Fibroblast of mammary gland (primary cell): ENCODE measurements at regions not wholly inside any gene's neighbourhood (a gene's known extent, or its start where the extent isn't known, plus 50 kb on each side); places are given as distances from the start of the nearest gene placed in this dataset.

ENCODE experiments used
- DNase-seq: peaks from one replicate; pipeline ENCODE4 v3.0.0-alpha.2; 2010; ENCODE audit warnings: low read depth
- H3K4me3 ChIP-seq: 2 replicates; pipeline ENCODE4 v1.5.1; 2011; ENCODE audit warnings: low read depth, mild to moderate bottlenecking, low read length, moderate library complexity; ENCODE audit not compliant: control insufficient read depth
- CTCF ChIP-seq: conservative IDR thresholded peaks from 2 replicates; pipeline ENCODE4 v1.5.1; 2011; ENCODE audit warnings: low read depth, low read length, inconsistent platforms; ENCODE audit not compliant: control insufficient read depth, insufficient read depth

- no peak for DNase-seq
- no peak overlapping the region for H3K4me3 ChIP-seq
- TF ChIP-seq CTCF = no peak
These were observed 65.8 kb upstream of the HS6ST1 start for GRCh38 chr2:128384446-128384845.

GRCh38 chr2:128384956-128385355, 66.3 kb upstream of the HS6ST1 start:
- no peak for DNase-seq
- no peak overlapping the region for H3K4me3 ChIP-seq
- TF ChIP-seq CTCF = no peak

- TF ChIP-seq CTCF = no peak
- no peak for DNase-seq
- H3K4me3 ChIP-seq = no peak overlapping the region
These were observed 66.7 kb upstream of the HS6ST1 start for GRCh38 chr2:128385365-128385764.

- no peak overlapping the region for H3K4me3 ChIP-seq
- no peak for DNase-seq
- TF ChIP-seq CTCF = no peak
These were observed 67.4 kb upstream of the HS6ST1 start for GRCh38 chr2:128386066-128386465.

- DNase-seq = peak; percentile 37
- H3K4me3 ChIP-seq = no peak overlapping the region
- no peak for TF ChIP-seq CTCF
These were observed 69.9 kb upstream of the HS6ST1 start for GRCh38 chr2:128388499-128388941.

GRCh38 chr2:128389388-128390086, 70.9 kb upstream of the HS6ST1 start:
- H3K4me3 ChIP-seq = no peak overlapping the region
- DNase-seq = no peak
- no peak for TF ChIP-seq CTCF
